SU-DHL-6 (cell line): ENCODE measurements at regions not wholly inside any gene's neighbourhood (a gene's known extent, or its start where the extent isn't known, plus 50 kb on each side); places are given as distances from the start of the nearest gene placed in this dataset.

Experiments used
- CTCF ChIP-seq: fragments of 200-600 bp; sonication (generic); IDR thresholded peaks from one replicate; pipeline ENCODE4 v1.5.1; 2017; ENCODE audit warnings: antibody characterized with exemption, mild to moderate bottlenecking, low read length, moderate library complexity; ENCODE audit not compliant: insufficient read depth, poor library complexity, severe bottlenecking
- EZH2phosphoT487 ChIP-seq: fragments of 200-600 bp; sonication (generic), shearing (Covaris generic); conservative IDR thresholded peaks from 2 replicates; pipeline ENCODE4 v1.6.1; 2018; ENCODE audit warnings: mild to moderate bottlenecking, antibody characterized with exemption, low read length, moderate library complexity, mixed read lengths

- no peak for TF ChIP-seq CTCF
- TF ChIP-seq EZH2phosphoT487: no peak
Measured at GRCh38 chr6:91895599-91896285, 1308.9 kb upstream of the MAP3K7 start.
